ENCODE measurements at regions not wholly inside any gene's neighbourhood (a gene's known extent, or its start where the extent isn't known, plus 50 kb on each side); places are given as distances from the start of the nearest gene placed in this dataset.
A peak's percentile ranks its signal among the peaks of the same experiment; 100 is the strongest.

DNA sequence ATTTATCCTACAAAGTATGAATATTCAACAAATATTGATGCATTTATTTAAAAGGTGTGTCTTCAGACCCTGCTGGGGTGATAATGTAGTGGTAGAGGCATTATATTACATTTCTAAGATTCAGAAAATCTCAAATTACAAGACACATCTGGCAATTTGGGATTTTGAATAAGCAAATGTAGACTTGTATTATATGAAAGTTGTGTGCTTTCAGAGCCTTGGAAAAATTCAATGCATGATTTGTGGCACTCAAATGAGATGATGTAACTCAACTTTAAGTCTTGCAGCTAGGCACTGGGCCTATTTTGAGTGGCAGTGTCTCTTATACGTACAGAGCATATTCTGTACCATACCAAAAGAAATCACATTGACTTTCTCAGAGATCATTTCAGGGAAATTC lies 214.4 kb downstream of the ETS1 start:
- H3K14ac ChIP-seq (replicated peaks; ENCODE audit: low read depth, low read length): no peak overlapping the region
- H3K27ac ChIP-seq (ENCODE audit: insufficient read depth, low read length): no peak overlapping the region
- H3K27me3 ChIP-seq (ENCODE audit: control insufficient read depth, insufficient read depth, low read length): no peaks in the 10 kb centered on the region
- no peaks in the 10 kb centered on the region for H3K9me3 ChIP-seq (ENCODE audit: control insufficient read depth, insufficient read depth, low read length)
- in situ Hi-C loops (cut with MboI; ENCODE audit: low sequenced_read_pairs) (no loop called here), intact Hi-C loops (cut with micrococcal nuclease) (no loop called here), dilution Hi-C loops (cut with HindIII; ENCODE audit: low sequenced_read_pairs, unreplicated experiment) (no loop called here)
- H4K5ac ChIP-seq (ENCODE audit: low read depth, low read length): no peak overlapping the region
- H3K9me1 ChIP-seq (ENCODE audit: insufficient read depth, low read length): peaks cover 3% of the 10 kb centered on the region; the same call in 1 of the 2 replicates
- H2AK9ac ChIP-seq (replicated peaks; ENCODE audit: low read depth, low read length, poor library complexity): no peak overlapping the region
- no peak overlapping the region for H2AK5ac ChIP-seq (ENCODE audit: low read depth, low read length)
- H4K91ac ChIP-seq (ENCODE audit: insufficient read depth, low read depth, low read length): no peak overlapping the region
- no peak overlapping the region for H3K56ac ChIP-seq (ENCODE audit: extremely low read depth, insufficient read depth, low read length)
- H3K23ac ChIP-seq (ENCODE audit: low read depth, low read length): no peak overlapping the region
- no TSS peak for BruUV-seq (replicated peaks)
- TF ChIP-seq NFE2L2 (IDR thresholded peaks at IDR 0.05; ENCODE audit: low read depth, low read length) (no peak), CEBPB (IDR thresholded peaks at IDR 0.05; ENCODE audit: low read depth, low read length) (no peak), MAZ (IDR thresholded peaks at IDR 0.05; ENCODE audit: borderline replicate concordance, low read depth, low read length) (no peak), FOS (IDR thresholded peaks at IDR 0.05; ENCODE audit: low read depth, low read length) (no peak), RFX5 (IDR thresholded peaks at IDR 0.05; ENCODE audit: low read depth, low read length) (no peak)
- TF ChIP-seq, protein P1, sequence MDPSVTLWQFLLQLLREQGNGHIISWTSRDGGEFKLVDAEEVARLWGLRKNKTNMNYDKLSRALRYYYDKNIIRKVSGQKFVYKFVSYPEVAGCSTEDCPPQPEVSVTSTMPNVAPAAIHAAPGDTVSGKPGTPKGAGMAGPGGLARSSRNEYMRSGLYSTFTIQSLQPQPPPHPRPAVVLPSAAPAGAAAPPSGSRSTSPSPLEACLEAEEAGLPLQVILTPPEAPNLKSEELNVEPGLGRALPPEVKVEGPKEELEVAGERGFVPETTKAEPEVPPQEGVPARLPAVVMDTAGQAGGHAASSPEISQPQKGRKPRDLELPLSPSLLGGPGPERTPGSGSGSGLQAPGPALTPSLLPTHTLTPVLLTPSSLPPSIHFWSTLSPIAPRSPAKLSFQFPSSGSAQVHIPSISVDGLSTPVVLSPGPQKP (IDR thresholded peaks at IDR 0.05; ENCODE audit: borderline replicate concordance, low read depth, low read length): no peak
- no peak overlapping the region for H3K9ac ChIP-seq (ENCODE audit: low read depth, low read length)
- no peak overlapping the region for H4K8ac ChIP-seq (ENCODE audit: low read depth in 2 of 2, low read length in 2 of 2)
- H3K18ac ChIP-seq (ENCODE audit: low read depth, low read length): no peak overlapping the region
- no peak overlapping the region for H3K4me2 ChIP-seq (ENCODE audit: low read depth, low read length)
- no CpG with 5 or more reads among the region's 1 CpG for WGBS, 2 experiments (ENCODE audit: extremely low coverage in 2 of 2, insufficient read length in 1 of 2)
- no peaks in the 10 kb centered on the region for H4K20me1 ChIP-seq (ENCODE audit: insufficient read depth, low read length)
- no peaks in the 10 kb centered on the region for H3K36me3 ChIP-seq (ENCODE audit: control insufficient read depth, insufficient read depth, low read length)
- no peak overlapping the region for H2BK15ac ChIP-seq (ENCODE audit: low read depth, low read length)
- no peak overlapping the region for H3K4ac ChIP-seq (ENCODE audit: low read depth, low read length)
- CTCF ChIA-PET: no interaction called here
- no peak overlapping the region for H3K4me3 ChIP-seq (ENCODE audit: insufficient read depth, low read depth, low read length)
- POLR2A ChIA-PET (ENCODE audit: unreplicated experiment): no interaction called here
- no peaks in the 10 kb centered on the region for H3K79me1 ChIP-seq (ENCODE audit: low read depth in 1 of 2, low read length in 2 of 2)
- no peaks in the 10 kb centered on the region for H3K4me1 ChIP-seq (ENCODE audit: control insufficient read depth, insufficient read depth, low read length)
- no peak overlapping the region for H2AFZ ChIP-seq (replicated peaks; ENCODE audit: low read length, poor library complexity)
- no peak for ATAC-seq (ENCODE audit: low read depth)
- H2BK120ac ChIP-seq (ENCODE audit: low read depth, low read length): no peak overlapping the region
- H2BK20ac ChIP-seq (ENCODE audit: low read depth, low read length): no peak overlapping the region
- DNase-seq: peak; percentile 13
- no peak overlapping the region for H2BK5ac ChIP-seq (ENCODE audit: low read depth, low read length, poor library complexity, severe bottlenecking)
